H1 (cell line): ENCODE measurements at regions not wholly inside any gene's neighbourhood (a gene's known extent, or its start where the extent isn't known, plus 50 kb on each side); places are given as distances from the start of the nearest gene placed in this dataset.

Source experiments
- BRCA1 ChIP-seq: IDR thresholded peaks from 2 replicates; pipeline ENCODE4 v1.6.1; 2012; ENCODE audit warnings: low read depth, low read length, improper control_type of control experiment
- NANOG ChIP-seq: IDR thresholded peaks from 2 replicates; pipeline ENCODE4 v1.6.1; 2011; ENCODE audit warnings: low read length, low read depth, mild to moderate bottlenecking, inconsistent platforms; ENCODE audit not compliant: insufficient read depth, poor library complexity, severe bottlenecking
- SIX5 ChIP-seq: IDR thresholded peaks from 2 replicates; pipeline ENCODE4 v1.6.1; 2011; ENCODE audit warnings: mild to moderate bottlenecking, low read depth, low read length
- SUZ12 ChIP-seq: fragments of 200-600 bp; sonication (generic); IDR thresholded peaks from 2 replicates; pipeline ENCODE4 v1.6.1; 2012; ENCODE audit warnings: mild to moderate bottlenecking, inconsistent platforms, low read length, moderate library complexity, mixed read lengths
- TF ChIP-seq, protein P1 (sequence below): IDR thresholded peaks from 2 replicates; pipeline ENCODE4 v1.6.1; 2011; ENCODE audit warnings: low read length, improper control_type of control experiment

DNA sequence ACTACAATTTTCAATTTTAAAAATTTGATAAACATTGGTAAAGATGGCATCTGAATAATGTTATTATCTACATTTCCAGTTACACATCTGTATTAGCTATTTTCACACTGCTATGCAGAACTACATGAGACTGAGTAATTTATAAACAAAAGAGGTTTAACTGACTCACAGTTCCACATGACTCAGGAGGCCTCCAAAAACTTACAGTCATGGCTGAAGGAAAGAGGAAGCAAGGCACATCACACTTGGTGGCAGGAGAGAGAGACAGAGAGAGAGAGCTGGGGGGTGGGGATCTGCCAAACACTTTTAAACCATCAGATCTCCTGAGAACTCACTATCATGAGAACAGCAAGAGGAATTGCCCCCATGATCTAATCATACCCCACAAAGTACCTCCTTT is 850.0 kb downstream of the LTN1 start (continued):
- TF ChIP-seq BRCA1 (no peak), SUZ12 (no peak), SIX5 (no peak), NANOG (no peak)
- TF ChIP-seq, protein P1, sequence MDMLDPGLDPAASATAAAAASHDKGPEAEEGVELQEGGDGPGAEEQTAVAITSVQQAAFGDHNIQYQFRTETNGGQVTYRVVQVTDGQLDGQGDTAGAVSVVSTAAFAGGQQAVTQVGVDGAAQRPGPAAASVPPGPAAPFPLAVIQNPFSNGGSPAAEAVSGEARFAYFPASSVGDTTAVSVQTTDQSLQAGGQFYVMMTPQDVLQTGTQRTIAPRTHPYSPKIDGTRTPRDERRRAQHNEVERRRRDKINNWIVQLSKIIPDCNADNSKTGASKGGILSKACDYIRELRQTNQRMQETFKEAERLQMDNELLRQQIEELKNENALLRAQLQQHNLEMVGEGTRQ, result no peak
